ENCODE measurements at regions not wholly inside any gene's neighbourhood (a gene's known extent, or its start where the extent isn't known, plus 50 kb on each side); places are given as distances from the start of the nearest gene placed in this dataset.

DNA sequence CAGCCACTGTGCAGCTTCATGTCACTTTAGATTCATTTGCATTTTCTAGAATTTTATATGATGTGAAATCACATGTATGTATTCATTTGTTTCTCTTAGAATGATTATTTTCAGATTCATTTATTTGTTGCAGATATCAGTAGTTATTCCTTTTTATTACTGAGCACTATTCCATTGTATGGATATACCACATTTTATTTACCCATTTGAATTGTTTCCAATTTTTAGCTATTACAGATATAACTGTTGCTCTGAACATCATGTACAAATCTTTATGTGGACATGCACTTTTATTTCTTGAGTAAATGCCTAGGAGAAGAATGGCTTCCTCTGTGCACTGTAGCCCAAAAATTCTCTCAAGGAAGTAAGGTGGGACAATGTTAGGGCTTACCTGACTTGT, 767.8 kb upstream of the FANCL start:
- H3K56ac ChIP-seq (ENCODE audit: low read length): no peak overlapping the region
- no peak overlapping the region for H2BK15ac ChIP-seq (replicated peaks; ENCODE audit: low read depth)
- no peak overlapping the region for H2BK120ac ChIP-seq (ENCODE audit: low read depth, low read length)
- no peaks in the 10 kb centered on the region for H3K4me1 ChIP-seq (ENCODE audit: control insufficient read depth, low read depth, low read length)
- no peak overlapping the region for H3K9ac ChIP-seq (ENCODE audit: low read length)
- H2BK5ac ChIP-seq (ENCODE audit: low read length): no peak overlapping the region
- H4K8ac ChIP-seq (ENCODE audit: low read depth, low read length): no peak overlapping the region
- no peak overlapping the region for H3K23ac ChIP-seq (ENCODE audit: low read length)
- no peak overlapping the region for H4K5ac ChIP-seq (ENCODE audit: low read length)
- H2AK5ac ChIP-seq (ENCODE audit: low read length): no peak overlapping the region
- H3K4ac ChIP-seq (ENCODE audit: low read depth, low read length): no peak overlapping the region
- H3K4me3 ChIP-seq (ENCODE audit: low read length): no peak overlapping the region
- H3K27ac ChIP-seq (ENCODE audit: low read depth, low read length): no peak overlapping the region
- no peaks in the 10 kb centered on the region for H3K79me1 ChIP-seq (ENCODE audit: low read length)
- H3K79me2 ChIP-seq (ENCODE audit: control insufficient read depth, insufficient read depth, low read length): no peaks in the 10 kb centered on the region
- no peak overlapping the region for H3K18ac ChIP-seq (ENCODE audit: low read length)
- DNase-seq: no peak
- H3K36me3 ChIP-seq (ENCODE audit: control insufficient read depth, insufficient read depth, low read length): no peaks in the 10 kb centered on the region
- no peak overlapping the region for H3K4me2 ChIP-seq (ENCODE audit: low read length)
- no peaks in the 10 kb centered on the region for H3K27me3 ChIP-seq (ENCODE audit: insufficient read depth, low read length, poor library complexity)

DNA sequence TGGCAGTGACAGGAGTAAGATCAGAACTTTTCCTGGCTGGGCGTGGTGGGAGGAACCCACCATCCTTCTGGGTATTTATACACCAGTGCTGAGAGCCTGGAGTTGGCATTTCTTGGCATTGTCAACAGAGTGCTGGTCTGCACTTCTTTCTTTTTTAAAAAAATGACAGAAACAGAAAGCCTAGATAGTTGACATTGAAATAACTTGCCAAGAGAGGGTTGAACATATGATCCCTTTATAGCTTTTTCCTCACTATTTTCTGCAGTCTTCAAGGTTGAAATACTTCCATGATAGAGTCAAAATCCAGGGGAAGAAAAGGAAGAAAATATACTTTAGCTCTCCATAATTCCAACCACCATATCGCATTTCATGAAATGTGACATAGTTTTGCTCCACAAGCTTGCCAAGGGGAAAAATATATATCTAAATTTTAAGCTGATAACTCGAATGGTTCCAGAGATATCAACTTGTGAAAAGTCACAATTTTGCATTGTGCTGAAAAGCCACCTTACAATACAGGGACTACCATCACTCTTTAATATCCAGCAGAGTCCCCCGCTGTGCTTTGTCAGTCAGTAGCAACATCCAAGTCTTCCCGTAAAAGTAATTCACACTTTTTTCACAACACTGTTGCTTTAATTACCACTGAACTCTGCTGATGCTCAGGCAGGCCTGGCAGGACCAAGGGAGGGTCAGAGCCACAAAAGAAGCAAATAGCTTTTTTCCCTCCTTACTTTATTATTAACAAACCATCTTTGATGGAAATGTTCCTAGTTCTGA, 764.9 kb upstream of the FANCL start:
- no CpG with 5 or more reads among the region's 5 CpGs for WGBS (ENCODE audit: extremely low coverage, insufficient coverage, low lambda C conversion rate)
- Histone ChIP-seq H3K79me1 (ENCODE audit: low read length) (no peaks in the 10 kb centered on the region), H3K9ac (ENCODE audit: low read length) (no peak overlapping the region), H3K4ac (ENCODE audit: low read depth, low read length) (no peak overlapping the region), H3K36me3 (ENCODE audit: control insufficient read depth, insufficient read depth, low read length) (no peaks in the 10 kb centered on the region), H2BK120ac (ENCODE audit: low read depth, low read length) (no peak overlapping the region), H3K27me3 (ENCODE audit: insufficient read depth, low read length, poor library complexity) (no peaks in the 10 kb centered on the region), H2AK5ac (ENCODE audit: low read length) (no peak overlapping the region), H3K4me1 (ENCODE audit: control insufficient read depth, low read depth, low read length) (no peaks in the 10 kb centered on the region), H2BK5ac (ENCODE audit: low read length) (no peak overlapping the region), H3K56ac (ENCODE audit: low read length) (no peak overlapping the region), H4K5ac (ENCODE audit: low read length) (no peak overlapping the region), H3K4me3 (ENCODE audit: low read length) (no peak overlapping the region), H3K4me2 (ENCODE audit: low read length) (no peak overlapping the region), H3K27ac (ENCODE audit: low read depth, low read length) (no peak overlapping the region), H3K79me2 (ENCODE audit: control insufficient read depth, insufficient read depth, low read length) (no peaks in the 10 kb centered on the region), H2BK15ac (replicated peaks; ENCODE audit: low read depth) (no peak overlapping the region), H3K18ac (ENCODE audit: low read length) (peak overlapping the region; percentile 68), H3K23ac (ENCODE audit: low read length) (no peak overlapping the region), H4K8ac (ENCODE audit: low read depth, low read length) (no peak overlapping the region)
- DNase-seq: peak; percentile 70

DNA sequence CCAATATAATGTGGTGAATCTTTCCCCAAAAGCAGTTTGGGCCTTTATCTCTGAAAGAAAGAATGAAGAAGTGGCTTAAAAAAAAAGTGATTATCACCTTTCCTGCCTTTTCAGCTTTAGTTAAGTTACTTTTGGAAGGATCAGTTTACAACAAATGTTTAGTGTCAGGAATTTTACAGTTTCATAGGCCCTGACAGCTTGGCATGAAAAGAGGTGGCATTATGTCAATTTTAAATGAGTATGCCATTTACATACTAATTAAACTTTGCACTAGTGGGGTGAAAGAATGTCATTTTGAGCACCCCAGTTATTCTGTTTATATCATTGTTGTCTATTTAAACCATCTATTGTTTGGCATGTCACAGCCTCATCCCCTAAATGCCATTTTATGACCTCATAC, 763.5 kb upstream of the FANCL start:
- Histone ChIP-seq H3K4me1 (ENCODE audit: control insufficient read depth, low read depth, low read length) (no peaks in the 10 kb centered on the region), H3K36me3 (ENCODE audit: control insufficient read depth, insufficient read depth, low read length) (no peaks in the 10 kb centered on the region), H2BK120ac (ENCODE audit: low read depth, low read length) (no peak overlapping the region), H3K79me2 (ENCODE audit: control insufficient read depth, insufficient read depth, low read length) (no peaks in the 10 kb centered on the region), H3K27ac (ENCODE audit: low read depth, low read length) (no peak overlapping the region), H3K27me3 (ENCODE audit: insufficient read depth, low read length, poor library complexity) (no peaks in the 10 kb centered on the region), H3K23ac (ENCODE audit: low read length) (no peak overlapping the region), H2BK15ac (replicated peaks; ENCODE audit: low read depth) (no peak overlapping the region), H3K4me3 (ENCODE audit: low read length) (no peak overlapping the region), H2AK5ac (ENCODE audit: low read length) (no peak overlapping the region), H3K4me2 (ENCODE audit: low read length) (no peak overlapping the region), H3K4ac (ENCODE audit: low read depth, low read length) (no peak overlapping the region), H3K56ac (ENCODE audit: low read length) (no peak overlapping the region), H3K18ac (ENCODE audit: low read length) (no peak overlapping the region), H4K5ac (ENCODE audit: low read length) (no peak overlapping the region), H4K8ac (ENCODE audit: low read depth, low read length) (no peak overlapping the region), H3K79me1 (ENCODE audit: low read length) (no peaks in the 10 kb centered on the region), H2BK5ac (ENCODE audit: low read length) (no peak overlapping the region), H3K9ac (ENCODE audit: low read length) (no peak overlapping the region)
- no peak for DNase-seq

DNA sequence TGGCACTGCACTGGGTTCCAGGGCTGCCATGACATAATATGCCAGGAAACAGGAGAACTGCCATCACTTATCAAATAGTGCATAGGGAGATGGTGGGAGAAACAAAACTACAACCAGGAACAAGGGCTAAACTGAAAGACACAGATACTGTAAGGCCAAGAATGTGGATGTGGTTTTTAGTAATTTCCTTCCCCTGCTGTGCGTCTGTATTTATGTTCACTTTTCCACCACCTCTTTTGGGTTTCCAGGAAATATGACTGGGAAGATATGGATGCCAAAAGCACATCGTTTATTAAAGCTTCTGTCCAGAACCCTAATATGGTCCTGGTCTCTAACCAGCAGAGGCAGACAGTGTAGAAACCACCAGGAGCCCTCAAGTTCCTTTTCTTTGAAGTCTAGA, 759.7 kb upstream of the FANCL start:
- Histone ChIP-seq H3K4me2 (ENCODE audit: low read length) (no peak overlapping the region), H4K5ac (ENCODE audit: low read length) (no peak overlapping the region), H3K4ac (ENCODE audit: low read depth, low read length) (no peak overlapping the region), H2BK120ac (ENCODE audit: low read depth, low read length) (no peak overlapping the region), H3K4me1 (ENCODE audit: control insufficient read depth, low read depth, low read length) (no peaks in the 10 kb centered on the region), H3K23ac (ENCODE audit: low read length) (no peak overlapping the region), H3K27ac (ENCODE audit: low read depth, low read length) (no peak overlapping the region), H3K56ac (ENCODE audit: low read length) (no peak overlapping the region), H3K27me3 (ENCODE audit: insufficient read depth, low read length, poor library complexity) (no peaks in the 10 kb centered on the region), H3K9ac (ENCODE audit: low read length) (no peak overlapping the region), H3K79me1 (ENCODE audit: low read length) (no peaks in the 10 kb centered on the region), H3K4me3 (ENCODE audit: low read length) (no peak overlapping the region), H2BK15ac (replicated peaks; ENCODE audit: low read depth) (no peak overlapping the region), H3K79me2 (ENCODE audit: control insufficient read depth, insufficient read depth, low read length) (no peaks in the 10 kb centered on the region), H2BK5ac (ENCODE audit: low read length) (no peak overlapping the region), H2AK5ac (ENCODE audit: low read length) (no peak overlapping the region), H4K8ac (ENCODE audit: low read depth, low read length) (no peak overlapping the region), H3K36me3 (ENCODE audit: control insufficient read depth, insufficient read depth, low read length) (no peaks in the 10 kb centered on the region), H3K18ac (ENCODE audit: low read length) (no peak overlapping the region)
- no CpG with 5 or more reads among the region's 2 CpGs for WGBS (ENCODE audit: extremely low coverage, insufficient coverage, low lambda C conversion rate)
- no peak for DNase-seq

DNA sequence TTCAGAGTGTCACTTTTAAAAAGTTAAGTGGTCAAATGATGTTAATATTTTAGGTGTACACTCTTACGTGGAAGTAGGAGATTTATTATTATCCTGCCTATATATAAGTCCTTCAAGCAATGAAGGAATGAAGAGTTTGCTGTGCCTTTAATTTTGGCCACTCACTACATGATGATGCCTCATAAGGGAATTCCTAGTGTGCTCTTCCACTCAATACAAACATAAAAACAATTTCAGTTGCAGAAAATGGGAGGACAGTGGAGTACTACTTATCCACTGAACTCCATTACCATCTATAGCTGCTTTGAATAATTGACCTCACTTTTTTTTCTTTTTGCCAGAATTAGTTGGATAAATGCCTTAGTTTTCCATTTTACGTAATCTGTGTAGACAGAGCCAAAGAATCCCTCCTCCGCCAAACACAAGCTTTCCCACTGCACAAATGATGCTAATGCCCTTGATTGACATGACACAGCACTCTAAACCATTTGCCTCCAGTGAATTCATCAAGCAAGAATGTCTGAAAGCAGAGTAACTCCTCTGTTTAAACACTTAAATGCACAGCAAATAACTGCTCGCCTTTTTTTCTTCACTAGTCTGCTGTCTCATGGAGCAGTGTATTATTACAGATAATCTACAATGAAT, 751.1 kb upstream of the FANCL start:
- Histone ChIP-seq H2AK5ac (ENCODE audit: low read length) (no peak overlapping the region), H3K23ac (ENCODE audit: low read length) (no peak overlapping the region), H2BK15ac (replicated peaks; ENCODE audit: low read depth) (no peak overlapping the region), H3K27ac (ENCODE audit: low read depth, low read length) (no peak overlapping the region), H3K9ac (ENCODE audit: low read length) (no peak overlapping the region), H4K8ac (ENCODE audit: low read depth, low read length) (no peak overlapping the region), H3K18ac (ENCODE audit: low read length) (no peak overlapping the region), H3K4me3 (ENCODE audit: low read length) (no peak overlapping the region), H3K4ac (ENCODE audit: low read depth, low read length) (no peak overlapping the region), H4K5ac (ENCODE audit: low read length) (no peak overlapping the region), H3K36me3 (ENCODE audit: control insufficient read depth, insufficient read depth, low read length) (no peaks in the 10 kb centered on the region), H2BK120ac (ENCODE audit: low read depth, low read length) (no peak overlapping the region), H3K79me1 (ENCODE audit: low read length) (no peaks in the 10 kb centered on the region), H3K27me3 (ENCODE audit: insufficient read depth, low read length, poor library complexity) (no peaks in the 10 kb centered on the region), H3K4me2 (ENCODE audit: low read length) (no peak overlapping the region), H3K4me1 (ENCODE audit: control insufficient read depth, low read depth, low read length) (no peaks in the 10 kb centered on the region), H3K56ac (ENCODE audit: low read length) (no peak overlapping the region), H2BK5ac (ENCODE audit: low read length) (no peak overlapping the region), H3K79me2 (ENCODE audit: control insufficient read depth, insufficient read depth, low read length) (no peaks in the 10 kb centered on the region)
- WGBS (ENCODE audit: extremely low coverage, insufficient coverage, low lambda C conversion rate): no CpG with 5 or more reads among the region's 4 CpGs
- DNase-seq: peak; percentile 28

DNA sequence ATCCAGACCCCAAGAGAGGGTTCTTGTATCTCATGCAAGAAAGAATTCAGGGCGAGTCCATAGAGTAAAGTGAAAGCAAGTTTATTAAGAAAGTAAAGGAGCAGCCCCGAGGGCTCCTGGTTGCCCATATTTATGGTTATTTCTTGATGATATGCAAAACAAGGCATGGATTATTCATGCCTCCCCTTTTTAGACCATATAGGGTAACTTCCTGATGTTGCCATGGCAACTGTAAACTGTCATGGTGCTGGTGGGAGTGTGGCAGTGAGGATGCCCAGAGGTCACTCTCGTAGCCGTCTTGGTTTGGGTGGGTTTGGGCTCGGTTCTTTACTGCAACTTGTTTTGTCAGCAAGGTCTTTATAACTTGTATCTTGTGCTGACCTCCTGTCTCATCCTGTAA, 750.2 kb upstream of the FANCL start:
- no peak overlapping the region for H2BK120ac ChIP-seq (ENCODE audit: low read depth, low read length)
- DNase-seq: peak; percentile 3
- H3K56ac ChIP-seq (ENCODE audit: low read length): no peak overlapping the region
- no peaks in the 10 kb centered on the region for H3K79me2 ChIP-seq (ENCODE audit: control insufficient read depth, insufficient read depth, low read length)
- H3K79me1 ChIP-seq (ENCODE audit: low read length): no peaks in the 10 kb centered on the region
- H3K4me1 ChIP-seq (ENCODE audit: control insufficient read depth, low read depth, low read length): no peaks in the 10 kb centered on the region
- H2BK15ac ChIP-seq (replicated peaks; ENCODE audit: low read depth): no peak overlapping the region
- H3K23ac ChIP-seq (ENCODE audit: low read length): no peak overlapping the region
- no peak overlapping the region for H3K4ac ChIP-seq (ENCODE audit: low read depth, low read length)
- H2AK5ac ChIP-seq (ENCODE audit: low read length): no peak overlapping the region
- H3K27ac ChIP-seq (ENCODE audit: low read depth, low read length): no peak overlapping the region
- H3K27me3 ChIP-seq (ENCODE audit: insufficient read depth, low read length, poor library complexity): no peaks in the 10 kb centered on the region
- no peak overlapping the region for H3K4me3 ChIP-seq (ENCODE audit: low read length)
- H3K36me3 ChIP-seq (ENCODE audit: control insufficient read depth, insufficient read depth, low read length): no peaks in the 10 kb centered on the region
- no peak overlapping the region for H4K5ac ChIP-seq (ENCODE audit: low read length)
- WGBS (ENCODE audit: extremely low coverage, insufficient coverage, low lambda C conversion rate): no CpG with 5 or more reads among the region's 5 CpGs
- H4K8ac ChIP-seq (ENCODE audit: low read depth, low read length): no peak overlapping the region
- H3K4me2 ChIP-seq (ENCODE audit: low read length): no peak overlapping the region
- no peak overlapping the region for H3K9ac ChIP-seq (ENCODE audit: low read length)
- no peak overlapping the region for H2BK5ac ChIP-seq (ENCODE audit: low read length)
- H3K18ac ChIP-seq (ENCODE audit: low read length): no peak overlapping the region

Data from mesendoderm (in vitro differentiated cells).